OCI-LY1 (cell line): ENCODE measurements at regions not wholly inside any gene's neighbourhood (a gene's known extent, or its start where the extent isn't known, plus 50 kb on each side); places are given as distances from the start of the nearest gene placed in this dataset.

Experiments used
- H2AFZ ChIP-seq: fragments of 200-600 bp; sonication (generic), shearing (Covaris generic); 2 replicates; pipeline ENCODE4 v1.6.0; 2014; ENCODE audit warnings: antibody characterized with exemption, mild to moderate bottlenecking, low read length
- H3F3A ChIP-seq: fragments of 200-600 bp; sonication (generic), shearing (Covaris generic); 2 replicates; pipeline ENCODE4 v1.6.0; 2014; ENCODE audit warnings: mild to moderate bottlenecking, antibody characterized with exemption, low read length, moderate library complexity; ENCODE audit not compliant: insufficient read depth
- H3K27ac ChIP-seq: fragments of 200-600 bp; sonication (generic); 2 replicates; pipeline ENCODE4 v1.5.1; 2014; ENCODE audit warnings: low read length, mixed run types, mild to moderate bottlenecking, low read depth; ENCODE audit not compliant: poor library complexity, severe bottlenecking
- H3K27me3 ChIP-seq: fragments of 200-600 bp; sonication (generic); 2 replicates; pipeline ENCODE4 v1.6.0; 2014; ENCODE audit warnings: antibody characterized with exemption, mild to moderate bottlenecking, low read length, moderate library complexity; ENCODE audit not compliant: insufficient read depth
- H3K36me3 ChIP-seq: fragments of 200-600 bp; sonication (generic); 2 replicates; pipeline ENCODE4 v1.6.1; 2014; ENCODE audit warnings: mild to moderate bottlenecking, antibody characterized with exemption, low read length, moderate library complexity, mixed read lengths; ENCODE audit not compliant: insufficient read depth
- H3K4me1 ChIP-seq: fragments of 200-600 bp; sonication (generic); 2 replicates; pipeline ENCODE4 v1.5.1; 2014; ENCODE audit warnings: mild to moderate bottlenecking, low read length, moderate library complexity; ENCODE audit not compliant: insufficient read depth, severe bottlenecking
- H3K4me2 ChIP-seq: fragments of 200-600 bp; sonication (generic), shearing (Covaris generic); 2 replicates; pipeline ENCODE4 v1.6.1; 2014; ENCODE audit warnings: low read length
- H3K4me3 ChIP-seq: fragments of 200-600 bp; sonication (generic); 2 replicates; pipeline ENCODE4 v1.5.1; 2014; ENCODE audit warnings: low read length, low read depth, mild to moderate bottlenecking, mixed read lengths; ENCODE audit not compliant: poor library complexity, severe bottlenecking
- H3K79me2 ChIP-seq: fragments of 200-600 bp; shearing (Covaris generic); 2 replicates; pipeline ENCODE4 v1.6.1; 2016; ENCODE audit warnings: mixed run types, low read length, mixed read lengths; ENCODE audit not compliant: insufficient read depth
- H3K9ac ChIP-seq: fragments of 200-600 bp; sonication (generic), shearing (Covaris generic); 2 replicates; pipeline ENCODE4 v1.6.1; 2014; ENCODE audit warnings: mild to moderate bottlenecking, low read length, mixed read lengths
- H3K9me2 ChIP-seq: fragments of 200-600 bp; sonication (generic), shearing (Covaris generic); 2 replicates; pipeline ENCODE4 v1.6.1; 2014; ENCODE audit warnings: low read depth, mild to moderate bottlenecking, low read length, mixed read lengths
- H3K9me3 ChIP-seq: fragments of 200-600 bp; shearing (Covaris generic); 2 replicates; pipeline ENCODE4 v1.6.1; 2014; ENCODE audit warnings: low read length, mixed read lengths
- H4K20me1 ChIP-seq: fragments of 200-600 bp; sonication (generic), shearing (Covaris generic); 2 replicates; pipeline ENCODE4 v1.6.0; 2016; ENCODE audit warnings: mild to moderate bottlenecking, low read length; ENCODE audit not compliant: insufficient read depth
- CTCF ChIP-seq: fragments of 200-600 bp; sonication (generic), shearing (Covaris generic); IDR thresholded peaks from 2 replicates; pipeline ENCODE4 v1.5.1; 2017; ENCODE audit warnings: mild to moderate bottlenecking, antibody characterized with exemption, low read length, moderate library complexity, mixed read lengths
- EZH2 ChIP-seq: fragments of 200-600 bp; sonication (generic), shearing (Covaris generic); IDR thresholded peaks from 2 replicates; pipeline ENCODE4 v1.8.0; 2017; ENCODE audit warnings: borderline replicate concordance, mixed run types, mild to moderate bottlenecking, antibody characterized with exemption, low read length, moderate library complexity, mixed read lengths

- no peaks in the 10 kb centered on the region for H3K4me1 ChIP-seq
- no peaks in the 10 kb centered on the region for H4K20me1 ChIP-seq
- H3K4me3 ChIP-seq = no peak overlapping the region
- H3K36me3 ChIP-seq = no peaks in the 10 kb centered on the region
- H2AFZ ChIP-seq = no peak overlapping the region
- H3K9ac ChIP-seq = no peak overlapping the region
- no peak overlapping the region for H3K4me2 ChIP-seq
- H3K9me3 ChIP-seq = no peaks in the 10 kb centered on the region
- 0 out of 2 replicates have a peak, but pooled peaks cover 7% of the 10 kb centered on the region for H3K27me3 ChIP-seq
- no peak overlapping the region for H3K27ac ChIP-seq
- no peaks in the 10 kb centered on the region for H3K79me2 ChIP-seq
- no peaks in the 10 kb centered on the region for H3K9me2 ChIP-seq
- TF ChIP-seq EZH2 (no peak), CTCF (no peak)
- no peaks in the 10 kb centered on the region for H3F3A ChIP-seq
These were observed 112.0 kb downstream of the NPIPB5 start for GRCh38 chr16:22622703-22623102.

- H3K4me1 ChIP-seq = no peaks in the 10 kb centered on the region
- H3K9me3 ChIP-seq = no peaks in the 10 kb centered on the region
- no peak overlapping the region for H3K4me3 ChIP-seq
- no peak overlapping the region for H3K4me2 ChIP-seq
- H4K20me1 ChIP-seq = no peaks in the 10 kb centered on the region
- H3K27ac ChIP-seq = no peak overlapping the region
- H3K9ac ChIP-seq = no peak overlapping the region
- 0 out of 2 replicates have a peak, but pooled peaks cover 7% of the 10 kb centered on the region for H3K27me3 ChIP-seq
- no peaks in the 10 kb centered on the region for H3F3A ChIP-seq
- H2AFZ ChIP-seq = no peak overlapping the region
- H3K79me2 ChIP-seq = no peaks in the 10 kb centered on the region
- TF ChIP-seq CTCF (no peak), EZH2 (no peak)
- no peaks in the 10 kb centered on the region for H3K36me3 ChIP-seq
- no peaks in the 10 kb centered on the region for H3K9me2 ChIP-seq
These were observed 112.7 kb downstream of the NPIPB5 start for GRCh38 chr16:22623351-22623781.

GRCh38 chr16:22624038-22624799, 113.5 kb downstream of the NPIPB5 start:
- Histone ChIP-seq H3F3A (no peaks in the 10 kb centered on the region), H3K9me2 (no peaks in the 10 kb centered on the region), H3K27me3 (0 out of 2 replicates have a peak, but pooled peaks cover 7% of the 10 kb centered on the region), H3K9me3 (no peaks in the 10 kb centered on the region), H3K4me3 (no peak overlapping the region), H2AFZ (no peak overlapping the region), H3K79me2 (no peaks in the 10 kb centered on the region), H4K20me1 (no peaks in the 10 kb centered on the region), H3K36me3 (no peaks in the 10 kb centered on the region), H3K27ac (no peak overlapping the region), H3K4me2 (no peak overlapping the region), H3K9ac (no peak overlapping the region), H3K4me1 (no peaks in the 10 kb centered on the region)
- no peak for TF ChIP-seq CTCF
- TF ChIP-seq EZH2 = no peak
